ENCODE measurements at regions not wholly inside any gene's neighbourhood (a gene's known extent, or its start where the extent isn't known, plus 50 kb on each side); places are given as distances from the start of the nearest gene placed in this dataset.

- TF ChIP-seq CTCF (IDR thresholded peaks at IDR 0.05) (no peak), ZFX (IDR thresholded peaks at IDR 0.05; ENCODE audit: borderline replicate concordance) (no peak)
Observed at GRCh38 chr22:48152916-48153315, 1390.5 kb downstream of the TBC1D22A start.

GRCh38 chr22:48152164-48152775 lies 1389.8 kb downstream of the TBC1D22A start:
- no peak for TF ChIP-seq CTCF (IDR thresholded peaks at IDR 0.05)
- H3K27ac ChIP-seq, result no peak overlapping the region

More at GRCh38 chr22:48152916-48153315, 1390.5 kb downstream of the TBC1D22A start:
- H3K27ac ChIP-seq, result no peak overlapping the region

- H3K27ac ChIP-seq, result no peak overlapping the region
- TF ChIP-seq CTCF (IDR thresholded peaks at IDR 0.05) (no peak), ZFX (IDR thresholded peaks at IDR 0.05; ENCODE audit: borderline replicate concordance) (no peak)
Observed at GRCh38 chr22:48151641-48152040, 1389.2 kb downstream of the TBC1D22A start.

GRCh38 chr22:48147831-48148230 lies 1385.4 kb downstream of the TBC1D22A start:
- no peak overlapping the region for H3K27ac ChIP-seq
- TF ChIP-seq CTCF (IDR thresholded peaks at IDR 0.05) (no peak), ZFX (IDR thresholded peaks at IDR 0.05; ENCODE audit: borderline replicate concordance) (no peak)

GRCh38 chr22:48147404-48147803 lies 1385.0 kb downstream of the TBC1D22A start:
- TF ChIP-seq CTCF (IDR thresholded peaks at IDR 0.05) (no peak), ZFX (IDR thresholded peaks at IDR 0.05; ENCODE audit: borderline replicate concordance) (no peak)
- H3K27ac ChIP-seq, result no peak overlapping the region

- TF ChIP-seq ZFX (IDR thresholded peaks at IDR 0.05; ENCODE audit: borderline replicate concordance) (no peak), CTCF (IDR thresholded peaks at IDR 0.05) (no peak)
- no peak overlapping the region for H3K27ac ChIP-seq
Observed at GRCh38 chr22:48146426-48146825, 1384.0 kb downstream of the TBC1D22A start.

- TF ChIP-seq CTCF (IDR thresholded peaks at IDR 0.05) (no peak), ZFX (IDR thresholded peaks at IDR 0.05; ENCODE audit: borderline replicate concordance) (no peak)
- H3K27ac ChIP-seq, result no peak overlapping the region
Observed at GRCh38 chr22:48145738-48146137, 1383.3 kb downstream of the TBC1D22A start.
